SK-N-SH (cell line): ENCODE measurements at regions not wholly inside any gene's neighbourhood (a gene's known extent, or its start where the extent isn't known, plus 50 kb on each side); places are given as distances from the start of the nearest gene placed in this dataset.

Source experiments
- CTCF ChIP-seq: fragments of 200-600 bp; sonication (generic); IDR thresholded peaks from 2 replicates; pipeline ENCODE4 v1.6.1; 2017; ENCODE audit warnings: antibody characterized with exemption, mild to moderate bottlenecking, moderate library complexity
- EZH2phosphoT487 ChIP-seq: fragments of 200-600 bp; sonication (generic); IDR thresholded peaks from 2 replicates; pipeline ENCODE4 v1.6.1; 2017; ENCODE audit warnings: low read depth, mixed run types, mild to moderate bottlenecking, antibody characterized with exemption, moderate library complexity, borderline replicate concordance
- MAX ChIP-seq: IDR thresholded peaks from 2 replicates; pipeline ENCODE4 v1.4.0; 2012; ENCODE audit warnings: low read depth
- POLR2AphosphoS5 ChIP-seq: IDR thresholded peaks from 2 replicates; pipeline ENCODE4 v1.6.1; 2012; ENCODE audit warnings: low read depth, low read length
- TAF1 ChIP-seq: IDR thresholded peaks from 2 replicates; pipeline ENCODE4 v1.6.1; 2012; ENCODE audit warnings: low read depth, mild to moderate bottlenecking, low read length, moderate library complexity, borderline replicate concordance
- USF2 ChIP-seq: fragments of 150-350 bp; IDR thresholded peaks from 2 replicates; pipeline ENCODE4 v1.6.1; 2017; ENCODE audit warnings: antibody characterized with exemption, low read length, low read depth, borderline replicate concordance
- YY1 ChIP-seq: IDR thresholded peaks from 2 replicates; pipeline ENCODE4 v1.4.0; 2012; ENCODE audit warnings: low read depth, mild to moderate bottlenecking

GRCh38 chr1:65512383-65512782 is 91.9 kb downstream of the LEPR start:
- no peak for TF ChIP-seq MAX
- TF ChIP-seq CTCF, result no peak
- TF ChIP-seq POLR2AphosphoS5, result no peak
- no peak for TF ChIP-seq YY1
- no peak for TF ChIP-seq EZH2phosphoT487
- TF ChIP-seq TAF1, result no peak
- no peak for TF ChIP-seq USF2
